Right lobe of liver (tissue), 4 donors: ENCODE measurements at regions not wholly inside any gene's neighbourhood (a gene's known extent, or its start where the extent isn't known, plus 50 kb on each side); places are given as distances from the start of the nearest gene placed in this dataset.

Experiments used
- CTCF ChIP-seq, 4 donors: fragments of 200-600 bp in 3 of 4; fragments of 450-650 bp in 1 of 4; IDR thresholded peaks; one replicate each; pipeline versions ENCODE4 v1.5.1 to v1.8.0; 2016 to 2022; ENCODE audit warnings: antibody characterized with exemption in 4 of 4, mild to moderate bottlenecking in 2 of 4
- POLR2A ChIP-seq: fragments of 450-650 bp; IDR thresholded peaks from one replicate; pipeline ENCODE4 v1.6.1; 2017; ENCODE audit warnings: antibody characterized with exemption, mild to moderate bottlenecking
- donor health status: DM: no; HTN: no; CAD: no.
- donor health status: DM: no; HTN: no; CAD: no.
- donor health status: DM: no; HTN: yes; CAD: no.

DNA sequence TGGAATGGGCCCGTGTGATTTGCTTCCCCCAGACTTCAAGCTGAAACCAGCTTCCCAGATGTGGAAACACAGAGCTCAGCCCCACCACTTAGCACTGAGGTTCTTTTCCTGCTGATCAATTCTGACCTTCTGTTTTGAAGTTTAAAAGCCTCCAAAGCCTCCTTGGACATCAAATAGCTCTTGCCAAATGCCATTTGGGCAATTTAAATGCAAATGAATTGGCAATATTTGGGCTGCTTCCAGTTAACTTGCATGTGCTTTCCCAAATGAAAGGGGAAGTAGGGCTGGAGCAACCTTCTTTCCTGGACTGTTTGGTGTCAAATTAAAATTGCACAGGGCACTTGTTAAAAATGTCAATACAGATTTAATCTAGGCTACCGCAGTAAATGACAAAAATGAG is 710.5 kb downstream of the TLR4 start:
- TF ChIP-seq CTCF (IDR thresholded peaks at IDR 0.05) (no peak), POLR2A (no peak)
